Thoracic aorta (tissue), 2 donors: ENCODE measurements at regions not wholly inside any gene's neighbourhood (a gene's known extent, or its start where the extent isn't known, plus 50 kb on each side); places are given as distances from the start of the nearest gene placed in this dataset.

Experiments
- ATAC-seq: fragments of 150-250 bp; one replicate; pipeline ENCODE4 v1.8.0; 2017; ENCODE audit warnings: low read depth; ENCODE audit not compliant: insufficient number of reproducible peaks, low FRiP score
- DNase-seq: peaks from one replicate; pipeline ENCODE4 v3.0.0-alpha.2; 2020; ENCODE audit warnings: low spot score
- H3K27ac ChIP-seq, 2 donors: fragments of 200-600 bp; sonication (generic); 1 replicate in 1 of 2; 2 replicates in 1 of 2; pipeline ENCODE4 v1.5.1; 2016; ENCODE audit warnings: mild to moderate bottlenecking in 2 of 2, moderate library complexity in 2 of 2
- H3K27me3 ChIP-seq: fragments of 200-600 bp; sonication (generic); replicated peaks from 2 replicates; pipeline ENCODE4 v1.6.0; 2016; ENCODE audit warnings: mild to moderate bottlenecking; ENCODE audit not compliant: insufficient read depth
- H3K36me3 ChIP-seq: fragments of 200-600 bp; sonication (generic); one replicate; pipeline ENCODE4 v1.5.1; 2016
- H3K4me1 ChIP-seq, 2 donors: fragments of 200-600 bp; sonication (generic); 1 replicate in 1 of 2; 2 replicates in 1 of 2; pipeline versions ENCODE4 v1.5.1 to v1.6.0; 2016; ENCODE audit warnings: low read depth in 2 of 2, mild to moderate bottlenecking in 1 of 2; ENCODE audit not compliant: control insufficient read depth in 1 of 2
- H3K4me3 ChIP-seq: fragments of 200-600 bp; sonication (generic); 2 replicates; pipeline ENCODE4 v1.5.1; 2016; ENCODE audit warnings: mild to moderate bottlenecking
- H3K9me3 ChIP-seq: fragments of 200-600 bp; sonication (generic); 2 replicates; pipeline ENCODE4 v1.5.1; 2016
- CTCF ChIP-seq: fragments of 200-600 bp; sonication (generic); IDR thresholded peaks from one replicate; pipeline ENCODE4 v1.5.1; 2019; ENCODE audit warnings: antibody characterized with exemption

GRCh38 chr5:107169867-107170266, 500.9 kb downstream of the EFNA5 start:
- Histone ChIP-seq H3K27me3 (no peaks in the 10 kb centered on the region), H3K4me1 (no peaks in the 10 kb centered on the region), H3K4me3 (no peak overlapping the region), H3K36me3 (no peaks in the 10 kb centered on the region), H3K9me3 (peaks cover 4% of the 10 kb centered on the region), H3K27ac (no peak overlapping the region)
- TF ChIP-seq CTCF = no peak
- DNase-seq (no peak), ATAC-seq (no peak)

GRCh38 chr5:107168848-107169752, 501.6 kb downstream of the EFNA5 start:
- no peak for ATAC-seq
- DNase-seq = no peak
- TF ChIP-seq CTCF = no peak

GRCh38 chr5:107168086-107168485, 502.7 kb downstream of the EFNA5 start:
- H3K27ac ChIP-seq = no peak overlapping the region
- no peaks in the 10 kb centered on the region for H3K27me3 ChIP-seq
- TF ChIP-seq CTCF = no peak
- peaks cover 4% of the 10 kb centered on the region for H3K9me3 ChIP-seq
- no peak overlapping the region for H3K4me3 ChIP-seq
- H3K36me3 ChIP-seq = no peaks in the 10 kb centered on the region
- no peaks in the 10 kb centered on the region for H3K4me1 ChIP-seq
- ATAC-seq (no peak), DNase-seq (no peak)

More at GRCh38 chr5:107168848-107169752, 501.6 kb downstream of the EFNA5 start:
- Histone ChIP-seq H3K4me3 (no peak overlapping the region), H3K4me1 (no peaks in the 10 kb centered on the region), H3K9me3 (peaks cover 4% of the 10 kb centered on the region), H3K27me3 (no peaks in the 10 kb centered on the region), H3K27ac (no peak overlapping the region), H3K36me3 (no peaks in the 10 kb centered on the region)

GRCh38 chr5:107165296-107165695, 505.4 kb downstream of the EFNA5 start:
- Histone ChIP-seq H3K27ac (no peak overlapping the region), H3K4me1 (no peaks in the 10 kb centered on the region), H3K36me3 (no peaks in the 10 kb centered on the region), H3K9me3 (no peaks in the 10 kb centered on the region), H3K27me3 (no peaks in the 10 kb centered on the region), H3K4me3 (no peak overlapping the region)
- no peak for TF ChIP-seq CTCF
- ATAC-seq (no peak), DNase-seq (no peak)

GRCh38 chr5:107157809-107158208, 512.9 kb downstream of the EFNA5 start:
- TF ChIP-seq CTCF = no peak
- DNase-seq (no peak), ATAC-seq (no peak)
- Histone ChIP-seq H3K27ac (no peak overlapping the region), H3K36me3 (no peaks in the 10 kb centered on the region), H3K27me3 (no peaks in the 10 kb centered on the region), H3K9me3 (no peaks in the 10 kb centered on the region), H3K4me1 (no peaks in the 10 kb centered on the region), H3K4me3 (no peak overlapping the region)
